Neutrophil (primary cell): ENCODE measurements at regions not wholly inside any gene's neighbourhood (a gene's known extent, or its start where the extent isn't known, plus 50 kb on each side); places are given as distances from the start of the nearest gene placed in this dataset.

Experiments
- H3K27ac ChIP-seq: fragments of 200-600 bp; sonication (generic); 2 replicates; pipeline ENCODE4 v1.5.1; 2016; ENCODE audit warnings: mild to moderate bottlenecking, moderate library complexity
- H3K27me3 ChIP-seq: fragments of 200-600 bp; sonication (generic); 2 replicates; pipeline ENCODE4 v1.6.0; 2016; ENCODE audit warnings: mild to moderate bottlenecking
- H3K36me3 ChIP-seq: fragments of 200-600 bp; sonication (generic); 2 replicates; pipeline ENCODE4 v1.5.1; 2017
- H3K4me1 ChIP-seq, 2 experiments: fragments of 200-600 bp in 1 of 2; sonication (generic) in 1 of 2; 1 replicate in 1 of 2; 2 replicates in 1 of 2; pipeline versions ENCODE4 v1.5.1 to v1.6.1; 2013 to 2016; ENCODE audit warnings: low read depth in 1 of 2, low read length in 1 of 2, mild to moderate bottlenecking in 1 of 2, moderate library complexity in 1 of 2; ENCODE audit not compliant: control insufficient read depth in 1 of 2, insufficient read depth in 1 of 2
- H3K4me3 ChIP-seq, 2 experiments: fragments of 200-600 bp in 1 of 2; sonication (generic) in 1 of 2; 1 replicate in 1 of 2; 2 replicates in 1 of 2; pipeline ENCODE4 v1.5.1; 2013 to 2016; ENCODE audit warnings: low read depth in 1 of 2, low read length in 1 of 2, mild to moderate bottlenecking in 1 of 2, moderate library complexity in 1 of 2
- H3K9me3 ChIP-seq: fragments of 200-600 bp; sonication (generic); 2 replicates; pipeline ENCODE4 v1.5.1; 2016
- TF ChIP-seq, protein P1 (sequence below): fragments of 200-600 bp; sonication (generic); IDR thresholded peaks from 2 replicates; pipeline ENCODE4 v1.5.1; 2016; ENCODE audit warnings: antibody characterized with exemption

DNA sequence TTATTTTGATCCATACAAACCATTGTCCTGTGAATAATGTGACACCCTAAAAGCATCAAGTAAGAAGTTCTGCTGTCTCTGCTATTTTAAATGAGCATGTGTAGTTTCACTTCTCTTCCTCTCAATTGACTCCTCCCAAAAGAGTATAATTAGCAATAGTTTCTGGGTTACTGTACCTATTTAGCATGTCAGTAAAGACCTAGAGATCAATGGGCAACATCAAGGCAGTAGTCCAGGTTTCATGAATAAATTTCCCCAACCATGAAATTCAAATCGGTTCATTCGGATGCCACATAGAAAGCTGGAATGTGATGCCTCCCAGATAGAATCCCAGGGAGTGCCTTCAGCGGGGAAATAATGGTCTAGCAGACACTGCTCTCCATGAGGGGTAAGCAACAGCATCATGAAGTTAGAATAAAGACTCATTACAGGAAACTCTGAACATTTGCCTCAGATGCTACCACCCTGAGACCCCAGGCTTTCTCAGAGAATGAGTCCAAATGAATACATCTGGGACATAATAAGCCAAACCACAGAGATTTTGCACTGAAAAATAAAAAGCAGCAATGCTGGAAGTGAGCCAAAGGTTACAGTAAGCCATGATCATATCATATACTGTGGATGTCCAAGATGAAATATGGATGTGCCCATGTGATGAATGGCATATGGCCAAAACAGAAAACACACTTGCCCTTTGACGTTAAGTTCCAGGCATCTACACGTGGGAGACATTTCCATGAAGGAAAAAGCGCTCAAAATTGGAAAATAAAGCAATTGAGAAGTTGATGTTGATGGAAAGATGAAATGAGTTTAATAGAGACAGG, 1107.0 kb upstream of the SEMA6A start:
- Histone ChIP-seq H3K36me3 (no peaks in the 10 kb centered on the region), H3K4me1 (no peaks in the 10 kb centered on the region), H3K9me3 (no peaks in the 10 kb centered on the region), H3K27me3 (no peaks in the 10 kb centered on the region), H3K27ac (no peak overlapping the region), H3K4me3 (no peak overlapping the region)
- TF ChIP-seq, protein P1, sequence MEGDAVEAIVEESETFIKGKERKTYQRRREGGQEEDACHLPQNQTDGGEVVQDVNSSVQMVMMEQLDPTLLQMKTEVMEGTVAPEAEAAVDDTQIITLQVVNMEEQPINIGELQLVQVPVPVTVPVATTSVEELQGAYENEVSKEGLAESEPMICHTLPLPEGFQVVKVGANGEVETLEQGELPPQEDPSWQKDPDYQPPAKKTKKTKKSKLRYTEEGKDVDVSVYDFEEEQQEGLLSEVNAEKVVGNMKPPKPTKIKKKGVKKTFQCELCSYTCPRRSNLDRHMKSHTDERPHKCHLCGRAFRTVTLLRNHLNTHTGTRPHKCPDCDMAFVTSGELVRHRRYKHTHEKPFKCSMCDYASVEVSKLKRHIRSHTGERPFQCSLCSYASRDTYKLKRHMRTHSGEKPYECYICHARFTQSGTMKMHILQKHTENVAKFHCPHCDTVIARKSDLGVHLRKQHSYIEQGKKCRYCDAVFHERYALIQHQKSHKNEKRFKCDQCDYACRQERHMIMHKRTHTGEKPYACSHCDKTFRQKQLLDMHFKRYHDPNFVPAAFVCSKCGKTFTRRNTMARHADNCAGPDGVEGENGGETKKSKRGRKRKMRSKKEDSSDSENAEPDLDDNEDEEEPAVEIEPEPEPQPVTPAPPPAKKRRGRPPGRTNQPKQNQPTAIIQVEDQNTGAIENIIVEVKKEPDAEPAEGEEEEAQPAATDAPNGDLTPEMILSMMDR, result no peak

DNA sequence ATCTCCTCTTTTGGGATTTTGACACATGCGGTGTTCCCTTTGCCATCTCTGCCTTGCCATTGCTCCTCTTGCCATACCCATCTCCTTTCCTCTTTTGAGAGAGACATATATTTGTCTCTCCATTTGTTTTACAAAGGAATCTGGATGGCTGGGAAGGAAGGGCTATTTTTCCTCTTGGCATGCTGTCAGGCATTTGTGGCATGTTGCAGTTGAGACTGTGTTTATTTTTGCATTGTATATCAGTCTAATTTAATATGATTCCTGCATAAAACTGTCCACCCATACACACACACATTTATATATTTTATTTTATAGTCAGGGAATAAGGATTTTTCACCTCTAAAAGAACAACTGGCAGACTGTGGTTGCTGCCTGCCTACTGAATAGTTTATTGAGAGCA, 1105.8 kb upstream of the SEMA6A start:
- H3K27ac ChIP-seq, result no peak overlapping the region

DNA sequence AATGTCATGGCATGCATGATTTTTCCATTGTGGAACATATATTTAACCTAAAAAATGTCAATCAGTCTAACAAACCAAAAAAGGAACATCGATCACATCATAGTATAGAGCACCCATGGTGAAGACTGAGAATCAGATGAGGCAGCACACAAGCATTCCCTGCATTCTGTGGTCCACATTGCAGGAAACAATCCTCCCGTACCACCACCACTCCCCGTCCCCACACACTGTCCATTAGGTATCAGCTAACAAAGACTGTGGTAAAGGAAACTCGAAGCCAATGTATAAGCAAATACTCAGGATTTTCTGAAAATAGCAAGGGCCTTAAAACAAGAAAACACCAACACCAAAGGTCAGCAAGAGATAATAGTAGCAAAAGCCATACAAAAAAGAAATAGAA, 1104.4 kb upstream of the SEMA6A start:
- TF ChIP-seq, protein P1, result no peak
- H3K4me3 ChIP-seq, result no peak overlapping the region
- H3K9me3 ChIP-seq, result no peaks in the 10 kb centered on the region

More for the DNA sequence above, 1105.8 kb upstream of the SEMA6A start:
- H3K27me3 ChIP-seq, result no peaks in the 10 kb centered on the region
- no peaks in the 10 kb centered on the region for H3K9me3 ChIP-seq
- TF ChIP-seq, protein P1, result no peak
- H3K4me1 ChIP-seq, result no peaks in the 10 kb centered on the region
- no peaks in the 10 kb centered on the region for H3K36me3 ChIP-seq
- H3K4me3 ChIP-seq, result no peak overlapping the region

DNA sequence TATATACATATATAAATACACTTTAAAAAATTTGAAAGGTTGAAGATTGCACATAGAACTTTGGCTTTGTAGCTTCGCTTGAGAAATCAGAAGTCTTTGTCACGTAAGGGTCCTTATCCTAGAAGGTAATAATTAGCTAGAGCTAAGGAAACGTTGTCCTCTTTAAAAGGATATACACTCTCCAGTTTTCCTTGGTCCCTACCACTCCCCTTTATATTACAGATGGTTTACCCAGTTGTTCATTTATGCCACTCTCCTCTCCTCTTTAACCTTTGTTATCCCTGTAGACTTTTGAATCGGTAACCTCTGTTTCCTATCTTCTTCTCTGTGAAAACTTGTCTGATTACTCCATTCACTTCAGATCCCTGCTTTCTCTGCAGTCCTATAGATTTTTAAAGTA, 1101.0 kb upstream of the SEMA6A start:
- no peaks in the 10 kb centered on the region for H3K9me3 ChIP-seq
- no peak overlapping the region for H3K4me3 ChIP-seq
- no peaks in the 10 kb centered on the region for H3K27me3 ChIP-seq
- TF ChIP-seq, protein P1, result no peak
- no peaks in the 10 kb centered on the region for H3K36me3 ChIP-seq
- no peak overlapping the region for H3K27ac ChIP-seq
- no peaks in the 10 kb centered on the region for H3K4me1 ChIP-seq

More for the DNA sequence above, 1104.4 kb upstream of the SEMA6A start:
- Histone ChIP-seq H3K27ac (no peak overlapping the region), H3K27me3 (no peaks in the 10 kb centered on the region), H3K4me1 (no peaks in the 10 kb centered on the region), H3K36me3 (no peaks in the 10 kb centered on the region)

DNA sequence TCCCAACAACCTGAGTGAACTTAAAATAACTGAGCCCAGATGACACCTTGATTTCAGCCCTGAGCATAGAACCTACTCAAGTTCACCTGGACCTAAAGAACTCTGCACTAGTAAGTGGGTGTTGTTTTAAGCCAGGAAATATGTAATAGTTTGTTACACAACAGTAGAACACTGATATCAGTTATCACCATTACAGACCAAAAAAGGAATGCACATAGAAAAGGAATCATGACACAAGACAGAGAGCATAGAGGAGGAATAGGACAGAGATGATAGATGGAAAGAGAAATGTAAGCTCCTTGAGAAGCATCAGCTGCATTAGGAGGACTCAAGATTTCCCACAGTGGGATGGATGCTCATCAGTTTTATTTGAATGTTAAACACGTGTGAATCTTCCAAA, 1096.9 kb upstream of the SEMA6A start:
- H3K27me3 ChIP-seq, result no peaks in the 10 kb centered on the region
- H3K9me3 ChIP-seq, result no peaks in the 10 kb centered on the region
- no peak overlapping the region for H3K4me3 ChIP-seq
- no peaks in the 10 kb centered on the region for H3K36me3 ChIP-seq
- H3K4me1 ChIP-seq, result no peaks in the 10 kb centered on the region
- no peak overlapping the region for H3K27ac ChIP-seq
- TF ChIP-seq, protein P1, result no peak
